ENCODE measurements at regions not wholly inside any gene's neighbourhood (a gene's known extent, or its start where the extent isn't known, plus 50 kb on each side); places are given as distances from the start of the nearest gene placed in this dataset.

GRCh38 chr3:44067431-44067830 is 174.3 kb upstream of the TOPAZ1 start:
- intact Hi-C loops (cut with DNase I) = no loop called here
- DNase-seq = no peak

- no peak for DNase-seq
- intact Hi-C loops (cut with DNase I) = no loop called here
Measured at GRCh38 chr3:44068753-44069152, 172.9 kb upstream of the TOPAZ1 start.

- intact Hi-C loops (cut with DNase I) = no loop called here
- DNase-seq = no peak
Measured at GRCh38 chr3:44069276-44069675, 172.4 kb upstream of the TOPAZ1 start.

GRCh38 chr3:44070841-44071546 is 170.7 kb upstream of the TOPAZ1 start:
- no peak for DNase-seq
- intact Hi-C loops (cut with DNase I) = no loop called here

- intact Hi-C loops (cut with DNase I) = no loop called here
- DNase-seq = no peak
Measured at GRCh38 chr3:44072601-44073540, 168.8 kb upstream of the TOPAZ1 start.

- DNase-seq = no peak
- intact Hi-C loops (cut with DNase I) = no loop called here
Measured at GRCh38 chr3:44074181-44074580, 167.5 kb upstream of the TOPAZ1 start.

GRCh38 chr3:44076221-44076829 is 165.4 kb upstream of the TOPAZ1 start:
- DNase-seq = no peak
- intact Hi-C loops (cut with DNase I) = no loop called here

GRCh38 chr3:44077267-44077666 is 164.4 kb upstream of the TOPAZ1 start:
- intact Hi-C loops (cut with DNase I) = no loop called here
- DNase-seq = peak in 1 of 10 donors; percentile 70

- intact Hi-C loops (cut with DNase I) = no loop called here
- no peak for DNase-seq
Measured at GRCh38 chr3:44078863-44079262, 162.8 kb upstream of the TOPAZ1 start.

- no peak for DNase-seq
- intact Hi-C loops (cut with DNase I) = no loop called here
Measured at GRCh38 chr3:44079916-44080315, 161.8 kb upstream of the TOPAZ1 start.

- intact Hi-C loops (cut with DNase I) = no loop called here
- DNase-seq = peak in 1 of 10 donors; percentile 67
Measured at GRCh38 chr3:44080474-44081072, 161.1 kb upstream of the TOPAZ1 start.

GRCh38 chr3:44090036-44090435 is 151.7 kb upstream of the TOPAZ1 start:
- DNase-seq = no peak
- intact Hi-C loops (cut with DNase I) = no loop called here

GRCh38 chr3:44092497-44092896 is 149.2 kb upstream of the TOPAZ1 start:
- intact Hi-C loops (cut with DNase I) = no loop called here

GRCh38 chr3:44093531-44093930 is 148.2 kb upstream of the TOPAZ1 start:
- DNase-seq = no peak

More at GRCh38 chr3:44092497-44092896, 149.2 kb upstream of the TOPAZ1 start:
- DNase-seq = no peak

GRCh38 chr3:44098656-44099415 is 142.8 kb upstream of the TOPAZ1 start:
- intact Hi-C loops (cut with DNase I) = no loop called here
- no peak for DNase-seq

More at GRCh38 chr3:44093531-44093930, 148.2 kb upstream of the TOPAZ1 start:
- intact Hi-C loops (cut with DNase I) = no loop called here

GRCh38 chr3:44099566-44100297 is 142.0 kb upstream of the TOPAZ1 start:
- intact Hi-C loops (cut with DNase I) = no loop called here
- no peak for DNase-seq

GRCh38 chr3:44100298-44100695 is 141.4 kb upstream of the TOPAZ1 start:
- no peak for DNase-seq

GRCh38 chr3:44104043-44104442 is 137.6 kb upstream of the TOPAZ1 start:
- DNase-seq = no peak

More at GRCh38 chr3:44100298-44100695, 141.4 kb upstream of the TOPAZ1 start:
- intact Hi-C loops (cut with DNase I) = no loop called here

GRCh38 chr3:44104668-44105321 is 136.9 kb upstream of the TOPAZ1 start:
- DNase-seq = no peak
- intact Hi-C loops (cut with DNase I) = no loop called here

More at GRCh38 chr3:44104043-44104442, 137.6 kb upstream of the TOPAZ1 start:
- intact Hi-C loops (cut with DNase I) = no loop called here
